HUES48 (cell line): ENCODE measurements at regions not wholly inside any gene's neighbourhood (a gene's known extent, or its start where the extent isn't known, plus 50 kb on each side); places are given as distances from the start of the nearest gene placed in this dataset.
"Not testable (repeated sequence)": the region's sequence is repeated elsewhere in the genome, so short reads cannot be mapped to it uniquely, and the experiment has no call there.

Experiments
- H3K27ac ChIP-seq: one replicate; pipeline ENCODE4 v1.7.0; 2013; ENCODE audit warnings: low read depth, low read length, inconsistent platforms
- H3K27me3 ChIP-seq: 2 replicates; pipeline ENCODE4 v1.6.1; 2013; ENCODE audit warnings: mild to moderate bottlenecking, low read length; ENCODE audit not compliant: control insufficient read depth, insufficient read depth
- H3K36me3 ChIP-seq: 2 replicates; pipeline ENCODE4 v1.6.1; 2013; ENCODE audit warnings: low read length; ENCODE audit not compliant: control insufficient read depth, insufficient read depth
- H3K4me1 ChIP-seq: 2 replicates; pipeline ENCODE4 v1.6.1; 2013; ENCODE audit warnings: mild to moderate bottlenecking, low read length; ENCODE audit not compliant: control insufficient read depth, insufficient read depth
- H3K4me3 ChIP-seq: 2 replicates; pipeline ENCODE4 v1.5.1; 2013; ENCODE audit warnings: mild to moderate bottlenecking, low read depth, low read length
- H3K9ac ChIP-seq: 2 replicates; pipeline ENCODE4 v1.6.1; 2013; ENCODE audit warnings: mild to moderate bottlenecking, low read depth, low read length, moderate library complexity
- H3K9me3 ChIP-seq: 2 replicates; pipeline ENCODE4 v1.6.1; 2013; ENCODE audit warnings: low read length; ENCODE audit not compliant: control insufficient read depth, insufficient read depth

DNA sequence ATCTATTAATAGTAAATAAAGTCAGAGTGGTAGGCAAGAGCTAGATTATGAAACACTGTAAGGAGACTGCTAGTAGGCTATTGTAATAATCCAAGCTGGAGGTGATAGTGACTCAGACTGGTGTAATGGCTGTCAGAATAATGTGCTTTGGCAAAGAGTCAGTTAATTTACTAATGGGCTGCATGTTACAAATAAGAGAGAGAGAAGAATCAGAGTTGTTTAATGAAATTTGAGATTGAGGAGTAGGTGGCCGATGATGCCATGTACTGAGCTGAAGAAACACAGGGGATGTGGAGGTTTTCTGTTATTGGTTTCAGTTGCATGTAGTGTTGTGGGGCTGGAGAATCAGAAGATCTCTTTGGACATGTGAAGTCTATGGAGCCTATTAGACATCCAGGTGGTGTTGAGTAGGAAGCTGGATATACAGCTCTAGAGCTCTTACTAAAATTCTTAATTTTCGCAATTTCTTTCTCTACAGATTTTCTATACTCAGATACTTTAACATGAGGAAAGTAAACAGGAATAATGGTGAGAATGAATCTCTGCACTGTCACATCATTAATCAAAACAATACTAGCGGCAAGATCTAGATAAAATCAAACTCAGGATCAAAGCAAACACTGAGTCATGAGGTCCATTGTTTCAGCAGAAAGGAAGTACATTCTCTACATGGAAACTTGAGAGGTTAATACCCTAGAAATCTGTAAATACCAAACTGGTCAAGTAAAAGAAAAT, 167.7 kb downstream of the SIM1 start:
- H3K9me3 ChIP-seq = no peaks in the 10 kb centered on the region
- no peak overlapping the region for H3K4me3 ChIP-seq
- peak overlapping the region; percentile 64 for H3K27ac ChIP-seq
- no peaks in the 10 kb centered on the region for H3K27me3 ChIP-seq
- no peak overlapping the region for H3K9ac ChIP-seq
- H3K4me1 ChIP-seq = peaks cover 12% of the 10 kb centered on the region
- H3K36me3 ChIP-seq = no peaks in the 10 kb centered on the region

DNA sequence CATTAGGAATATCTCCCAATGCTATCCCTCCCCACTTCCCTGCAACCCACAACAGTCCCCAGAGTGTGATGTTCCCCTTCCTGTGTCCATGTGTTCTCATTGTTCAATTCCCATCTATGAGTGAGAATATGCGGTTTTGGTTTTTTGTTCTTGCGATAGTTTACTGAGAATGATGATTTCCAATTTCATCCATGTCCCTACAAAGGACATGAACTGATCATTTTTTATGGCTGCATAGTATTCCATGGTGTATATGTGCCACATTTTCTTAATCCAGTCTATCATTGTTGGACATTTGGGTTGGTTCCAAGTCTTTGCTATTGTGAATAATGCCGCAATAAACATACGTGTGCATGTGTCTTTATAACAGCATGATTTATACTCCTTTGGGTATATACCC, 169.5 kb downstream of the SIM1 start:
- not testable (repeated sequence) for H3K27me3 ChIP-seq, H3K9me3 ChIP-seq, H3K36me3 ChIP-seq, H3K27ac ChIP-seq, H3K9ac ChIP-seq, H3K4me1 ChIP-seq, H3K4me3 ChIP-seq

DNA sequence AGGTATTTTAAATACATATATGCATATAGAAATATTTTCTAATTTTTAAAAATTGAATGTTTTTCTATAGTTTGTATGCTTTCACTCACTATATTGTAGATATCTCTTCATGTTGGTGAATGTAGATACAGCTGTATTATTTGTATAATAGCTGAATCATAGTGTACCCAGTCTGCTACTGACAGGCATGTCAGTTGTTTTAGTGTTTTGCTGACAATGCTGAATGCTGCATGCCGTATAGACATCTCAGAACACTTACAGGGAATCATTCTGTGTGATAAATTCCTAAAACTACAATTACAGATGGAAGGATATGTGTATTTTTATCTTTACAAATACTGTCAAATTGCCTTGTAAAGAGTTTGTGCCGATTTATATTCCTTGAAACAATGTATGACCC, 175.4 kb downstream of the SIM1 start:
- H3K9ac ChIP-seq = no peak overlapping the region
- H3K36me3 ChIP-seq = no peaks in the 10 kb centered on the region
- no peak overlapping the region for H3K4me3 ChIP-seq
- H3K4me1 ChIP-seq = no peaks in the 10 kb centered on the region
- H3K27me3 ChIP-seq = no peaks in the 10 kb centered on the region
- H3K9me3 ChIP-seq = no peaks in the 10 kb centered on the region
- no peak overlapping the region for H3K27ac ChIP-seq

DNA sequence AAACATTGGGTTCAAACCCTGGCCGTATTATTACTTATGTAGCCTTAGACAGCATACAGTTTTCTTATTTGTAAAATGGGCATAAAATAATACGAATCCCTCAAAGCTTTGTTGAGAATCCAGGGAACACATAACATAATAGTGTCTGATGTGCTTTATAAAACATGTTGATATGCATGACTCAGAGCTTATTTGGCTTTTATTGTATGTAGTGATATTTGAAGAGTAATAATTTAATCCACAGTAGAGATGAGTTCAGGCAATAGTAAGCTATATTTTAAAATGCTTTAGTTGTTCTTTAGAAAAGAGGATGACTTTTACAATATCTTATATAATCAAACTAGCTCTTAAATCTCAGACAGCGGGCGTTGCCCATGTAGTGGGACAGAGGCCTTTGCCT, 176.4 kb downstream of the SIM1 start:
- Histone ChIP-seq H3K36me3 (no peaks in the 10 kb centered on the region), H3K9me3 (no peaks in the 10 kb centered on the region), H3K27ac (no peak overlapping the region), H3K4me3 (no peak overlapping the region), H3K4me1 (no peaks in the 10 kb centered on the region), H3K27me3 (no peaks in the 10 kb centered on the region), H3K9ac (no peak overlapping the region)

DNA sequence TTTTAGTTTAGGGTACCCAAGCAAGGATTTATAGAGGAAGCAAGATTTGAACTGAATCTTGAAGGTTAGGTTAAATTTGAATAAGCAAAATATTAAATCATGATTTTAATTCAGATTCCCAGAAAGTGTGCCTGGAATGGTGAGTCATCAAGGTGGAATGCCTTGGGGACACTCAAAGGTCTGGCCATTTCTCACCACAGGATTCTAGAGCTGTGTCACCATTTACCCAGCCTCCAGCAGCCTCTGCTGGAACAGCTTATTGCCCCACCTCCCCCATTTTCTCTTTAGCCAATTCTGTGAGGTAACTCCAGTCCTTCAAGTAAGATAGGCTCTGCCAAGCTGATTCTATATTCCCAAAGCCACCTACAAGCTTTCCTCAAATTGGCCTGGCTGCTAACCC, 181.4 kb downstream of the SIM1 start:
- Histone ChIP-seq H3K4me3 (no peak overlapping the region), H3K27ac (no peak overlapping the region), H3K36me3 (no peaks in the 10 kb centered on the region), H3K9me3 (no peaks in the 10 kb centered on the region), H3K9ac (no peak overlapping the region), H3K27me3 (no peaks in the 10 kb centered on the region), H3K4me1 (peaks cover 13% of the 10 kb centered on the region)

DNA sequence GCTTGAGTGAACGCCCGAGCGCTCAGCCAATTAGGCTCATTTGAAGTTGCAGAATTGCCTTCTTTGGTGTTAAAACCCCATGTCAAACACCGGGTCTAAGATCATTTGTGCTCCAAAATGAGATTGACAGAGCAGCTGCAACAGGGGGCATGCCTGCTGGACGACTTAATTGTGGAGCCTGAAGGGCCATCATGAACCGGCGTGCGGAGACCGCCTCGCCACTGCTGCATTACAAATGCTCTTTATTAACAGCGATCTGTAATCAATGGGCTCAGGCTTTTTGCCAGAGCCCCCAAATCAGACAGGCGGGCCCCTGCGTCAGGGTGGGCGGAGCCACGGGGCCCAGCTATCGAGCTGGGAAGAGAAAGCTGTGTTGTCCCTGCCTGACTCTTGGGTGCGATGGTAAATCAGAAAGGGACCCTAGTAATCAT, 183.2 kb downstream of the SIM1 start:
- Histone ChIP-seq H3K36me3 (no peaks in the 10 kb centered on the region), H3K9ac (peak overlapping the region; percentile 3; the same call in 1 of the 2 replicates), H3K27ac (peak overlapping the region; percentile 69), H3K9me3 (no peaks in the 10 kb centered on the region), H3K27me3 (no peaks in the 10 kb centered on the region), H3K4me1 (peaks cover 19% of the 10 kb centered on the region), H3K4me3 (peak overlapping the region; percentile 54)

DNA sequence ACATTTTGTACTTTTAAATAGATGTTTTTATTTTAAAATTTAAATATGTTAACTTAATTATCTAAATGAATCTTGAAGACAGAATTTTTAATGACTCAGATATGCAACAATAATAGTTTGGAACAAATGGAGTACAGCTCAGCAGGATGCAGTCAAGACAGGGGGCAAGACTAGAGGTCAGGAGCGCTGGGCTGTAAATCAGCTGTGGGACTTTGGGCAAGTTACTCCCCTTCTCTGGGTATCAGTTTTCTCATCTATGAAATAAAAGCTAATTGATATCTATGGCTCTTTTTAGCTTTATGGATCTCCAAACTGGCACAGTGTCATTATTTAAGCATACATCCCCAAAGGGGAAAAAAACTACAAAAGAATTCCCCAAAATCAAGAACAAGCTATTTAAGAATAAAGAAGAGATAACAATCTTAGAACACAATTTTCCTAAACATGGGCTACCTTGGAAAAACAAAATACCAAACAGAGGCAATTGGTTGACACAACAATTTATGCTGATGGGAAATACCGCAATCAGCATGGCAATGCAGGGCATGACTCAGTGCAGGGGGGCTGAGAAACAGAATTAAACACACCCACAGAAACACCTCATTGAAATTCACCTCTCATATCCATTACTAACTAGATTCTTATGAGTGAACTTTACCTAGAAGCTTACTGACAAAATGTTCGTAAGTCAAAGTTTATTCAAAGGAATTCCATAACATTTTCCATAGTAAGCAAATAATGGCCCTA, 188.2 kb downstream of the SIM1 start:
- H3K27me3 ChIP-seq = no peaks in the 10 kb centered on the region
- H3K27ac ChIP-seq = peak overlapping the region; percentile 65
- no peak overlapping the region for H3K9ac ChIP-seq
- H3K9me3 ChIP-seq = peaks cover 9% of the 10 kb centered on the region
- no peak overlapping the region for H3K4me3 ChIP-seq
- no peaks in the 10 kb centered on the region for H3K36me3 ChIP-seq
- peaks cover 10% of the 10 kb centered on the region for H3K4me1 ChIP-seq

DNA sequence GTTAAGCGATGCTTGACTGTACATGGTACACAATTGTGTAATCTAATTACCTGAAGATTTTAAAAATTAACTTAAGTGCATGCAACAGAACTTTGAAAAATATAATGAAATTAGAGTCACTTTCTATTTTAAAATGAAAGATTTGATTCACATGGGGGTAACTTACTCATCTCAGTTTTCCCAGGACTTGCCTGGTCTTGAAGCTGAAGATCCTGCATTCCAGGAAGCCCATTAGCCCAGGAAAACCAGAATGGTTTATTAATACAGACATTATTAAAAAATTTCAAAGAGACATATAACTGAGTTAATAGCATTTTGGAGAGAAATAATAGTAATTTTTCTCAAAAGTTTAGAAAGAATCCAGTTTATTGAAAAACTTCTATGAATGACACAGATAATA, 190.6 kb downstream of the SIM1 start:
- Histone ChIP-seq H3K4me1 (peaks cover 14% of the 10 kb centered on the region), H3K27ac (no peak overlapping the region), H3K9ac (no peak overlapping the region), H3K27me3 (no peaks in the 10 kb centered on the region), H3K36me3 (no peaks in the 10 kb centered on the region), H3K9me3 (peaks cover 9% of the 10 kb centered on the region), H3K4me3 (no peak overlapping the region)

DNA sequence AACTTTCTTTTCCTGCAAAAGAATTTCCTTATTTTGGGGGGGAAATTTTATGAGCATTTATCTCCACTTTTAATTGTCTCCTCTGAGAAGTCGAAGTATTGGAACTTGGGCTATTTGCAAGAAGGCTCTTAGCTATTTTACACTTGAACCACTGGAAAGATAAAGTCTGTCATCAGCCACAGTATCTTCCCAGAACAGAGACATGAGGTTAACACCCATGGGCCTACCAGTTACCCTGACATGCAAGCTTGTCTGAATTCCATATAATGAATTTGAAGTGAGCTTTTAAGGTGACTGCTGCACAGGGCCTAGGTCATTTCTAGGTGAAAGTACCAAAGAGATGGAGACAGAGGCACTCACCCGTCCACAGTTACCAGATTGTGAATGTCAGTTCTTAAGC, 193.1 kb downstream of the SIM1 start:
- peaks cover 9% of the 10 kb centered on the region for H3K9me3 ChIP-seq

DNA sequence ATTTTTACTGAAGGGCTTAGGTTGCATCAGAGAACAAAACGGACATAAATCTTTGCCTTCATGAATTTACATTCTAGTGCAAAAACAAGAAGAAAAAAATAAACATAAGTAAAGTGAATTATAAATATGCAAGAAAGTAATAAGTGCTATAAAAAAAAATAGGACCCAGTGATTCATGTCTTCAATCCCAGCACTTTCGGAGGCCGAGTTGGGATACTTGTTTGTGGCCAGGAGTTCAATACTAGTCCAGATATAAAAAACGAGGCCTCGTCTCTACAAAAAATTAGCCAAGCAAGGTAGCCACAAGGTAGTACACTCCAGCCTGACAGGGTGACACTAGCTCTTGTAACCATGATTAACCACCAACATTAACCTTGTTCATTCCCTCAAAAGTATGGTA, 193.5 kb downstream of the SIM1 start:
- no peak overlapping the region for H3K27ac ChIP-seq
- no peaks in the 10 kb centered on the region for H3K27me3 ChIP-seq
- no peak overlapping the region for H3K4me3 ChIP-seq
- H3K36me3 ChIP-seq = no peaks in the 10 kb centered on the region
- H3K4me1 ChIP-seq = peaks cover 31% of the 10 kb centered on the region
- H3K9ac ChIP-seq = no peak overlapping the region
- H3K9me3 ChIP-seq = peaks cover 9% of the 10 kb centered on the region

More for the DNA sequence above, 193.1 kb downstream of the SIM1 start:
- Histone ChIP-seq H3K36me3 (no peaks in the 10 kb centered on the region), H3K4me1 (peaks cover 28% of the 10 kb centered on the region), H3K27ac (no peak overlapping the region), H3K4me3 (no peak overlapping the region), H3K27me3 (no peaks in the 10 kb centered on the region), H3K9ac (no peak overlapping the region)

DNA sequence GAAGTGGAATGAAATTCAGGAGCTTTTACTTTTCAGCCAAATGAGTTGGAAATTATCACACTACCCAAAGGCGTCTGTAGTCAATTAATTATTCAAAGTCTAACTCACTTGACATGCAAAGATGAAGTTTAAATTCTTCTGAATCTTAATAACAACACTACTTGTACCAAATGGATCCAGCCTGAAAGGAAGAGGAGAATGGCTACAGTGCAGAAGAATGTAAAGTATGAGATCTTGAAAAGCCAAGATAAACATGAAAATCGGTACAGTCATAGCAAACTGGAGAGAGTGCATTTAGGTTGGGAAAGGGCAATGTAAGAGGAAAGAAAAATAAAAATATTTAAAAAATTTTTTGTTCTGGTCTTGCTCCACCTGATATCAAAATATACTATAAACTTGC, 195.5 kb downstream of the SIM1 start:
- no peak overlapping the region for H3K27ac ChIP-seq
- H3K9me3 ChIP-seq = no peaks in the 10 kb centered on the region
- no peaks in the 10 kb centered on the region for H3K36me3 ChIP-seq
- peaks cover 31% of the 10 kb centered on the region for H3K4me1 ChIP-seq
- no peaks in the 10 kb centered on the region for H3K27me3 ChIP-seq
- peak overlapping the region; percentile 23; the same call in 1 of the 2 replicates for H3K4me3 ChIP-seq
- no peak overlapping the region for H3K9ac ChIP-seq
